ENCODE measurements at regions not wholly inside any gene's neighbourhood (a gene's known extent, or its start where the extent isn't known, plus 50 kb on each side); places are given as distances from the start of the nearest gene placed in this dataset.

DNA sequence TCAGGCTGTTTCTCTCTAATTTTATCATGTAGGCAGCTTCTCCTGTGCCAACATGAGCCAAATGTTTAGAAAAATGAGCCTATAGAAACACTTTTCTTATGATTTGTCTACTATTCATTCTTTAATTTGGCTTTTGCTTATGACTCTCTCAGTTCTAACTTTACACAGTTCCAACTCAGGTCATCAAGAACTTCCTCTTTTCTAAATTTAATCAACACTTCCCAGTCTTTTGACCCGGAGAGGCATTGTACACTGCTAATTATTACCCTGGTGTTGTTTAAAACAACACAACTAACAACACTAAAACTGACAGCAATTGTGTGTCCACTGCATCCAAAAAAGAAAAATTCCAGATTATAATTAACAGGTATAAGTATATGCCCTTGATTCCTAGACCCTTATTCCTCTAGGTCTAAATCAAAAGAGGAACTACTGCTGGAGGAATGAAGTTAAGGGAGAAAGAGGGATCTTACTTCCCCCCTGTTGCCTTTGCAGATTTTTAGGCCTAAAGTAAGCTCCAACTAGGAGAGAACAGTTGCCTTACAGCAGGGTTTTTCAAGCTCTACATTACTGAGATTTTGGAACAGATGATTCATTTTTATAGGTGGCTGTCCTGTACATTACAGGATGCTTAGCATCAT lies 332.2 kb upstream of the GOLIM4 start:
- POLR2A ChIA-PET, result interaction anchor here (0.7 kb wide), 1 partner anchor 473 kb away, joined by 3 read pairs; no protein-coding TSS in a partner anchor
- CTCF ChIA-PET, result no interaction called here

More for the DNA sequence above, 332.2 kb upstream of the GOLIM4 start:
- ATAC-seq (no peak), DNase-seq (ENCODE audit: low spot score) (no peak)
- Mint-ChIP-seq H3K27me3 (ENCODE audit: low read depth) (no peaks in the 10 kb centered on the region), H3K4me1 (peaks cover 3% of the 10 kb centered on the region), H3K9me3 (0 out of 2 replicates have a peak, but pooled peaks cover 4% of the 10 kb centered on the region), H3K36me3 (no peaks in the 10 kb centered on the region), H3K27ac (no peak overlapping the region), H3K4me3 (no peak overlapping the region)
- no peak for TF ChIP-seq ZNF317 (CRISPR knock-in tag; IDR thresholded peaks at IDR 0.05; ENCODE audit: borderline replicate concordance, low read depth)
- TF ChIP-seq SOX15 (CRISPR knock-in tag; IDR thresholded peaks at IDR 0.05), result no peak
- TF ChIP-seq ZNF396 (CRISPR knock-in tag; IDR thresholded peaks at IDR 0.05; ENCODE audit: borderline replicate concordance), result no peak
- TF ChIP-seq, protein P1, sequence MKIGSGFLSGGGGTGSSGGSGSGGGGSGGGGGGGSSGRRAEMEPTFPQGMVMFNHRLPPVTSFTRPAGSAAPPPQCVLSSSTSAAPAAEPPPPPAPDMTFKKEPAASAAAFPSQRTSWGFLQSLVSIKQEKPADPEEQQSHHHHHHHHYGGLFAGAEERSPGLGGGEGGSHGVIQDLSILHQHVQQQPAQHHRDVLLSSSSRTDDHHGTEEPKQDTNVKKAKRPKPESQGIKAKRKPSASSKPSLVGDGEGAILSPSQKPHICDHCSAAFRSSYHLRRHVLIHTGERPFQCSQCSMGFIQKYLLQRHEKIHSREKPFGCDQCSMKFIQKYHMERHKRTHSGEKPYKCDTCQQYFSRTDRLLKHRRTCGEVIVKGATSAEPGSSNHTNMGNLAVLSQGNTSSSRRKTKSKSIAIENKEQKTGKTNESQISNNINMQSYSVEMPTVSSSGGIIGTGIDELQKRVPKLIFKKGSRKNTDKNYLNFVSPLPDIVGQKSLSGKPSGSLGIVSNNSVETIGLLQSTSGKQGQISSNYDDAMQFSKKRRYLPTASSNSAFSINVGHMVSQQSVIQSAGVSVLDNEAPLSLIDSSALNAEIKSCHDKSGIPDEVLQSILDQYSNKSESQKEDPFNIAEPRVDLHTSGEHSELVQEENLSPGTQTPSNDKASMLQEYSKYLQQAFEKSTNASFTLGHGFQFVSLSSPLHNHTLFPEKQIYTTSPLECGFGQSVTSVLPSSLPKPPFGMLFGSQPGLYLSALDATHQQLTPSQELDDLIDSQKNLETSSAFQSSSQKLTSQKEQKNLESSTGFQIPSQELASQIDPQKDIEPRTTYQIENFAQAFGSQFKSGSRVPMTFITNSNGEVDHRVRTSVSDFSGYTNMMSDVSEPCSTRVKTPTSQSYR (CRISPR knock-in tag; IDR thresholded peaks at IDR 0.05), result no peak
- no peak for TF ChIP-seq FOXP4 (CRISPR knock-in tag; IDR thresholded peaks at IDR 0.05)
- TF ChIP-seq IRF2 (CRISPR knock-in tag; IDR thresholded peaks at IDR 0.05; ENCODE audit: borderline replicate concordance, low read depth), result no peak
- TF ChIP-seq, protein P2, sequence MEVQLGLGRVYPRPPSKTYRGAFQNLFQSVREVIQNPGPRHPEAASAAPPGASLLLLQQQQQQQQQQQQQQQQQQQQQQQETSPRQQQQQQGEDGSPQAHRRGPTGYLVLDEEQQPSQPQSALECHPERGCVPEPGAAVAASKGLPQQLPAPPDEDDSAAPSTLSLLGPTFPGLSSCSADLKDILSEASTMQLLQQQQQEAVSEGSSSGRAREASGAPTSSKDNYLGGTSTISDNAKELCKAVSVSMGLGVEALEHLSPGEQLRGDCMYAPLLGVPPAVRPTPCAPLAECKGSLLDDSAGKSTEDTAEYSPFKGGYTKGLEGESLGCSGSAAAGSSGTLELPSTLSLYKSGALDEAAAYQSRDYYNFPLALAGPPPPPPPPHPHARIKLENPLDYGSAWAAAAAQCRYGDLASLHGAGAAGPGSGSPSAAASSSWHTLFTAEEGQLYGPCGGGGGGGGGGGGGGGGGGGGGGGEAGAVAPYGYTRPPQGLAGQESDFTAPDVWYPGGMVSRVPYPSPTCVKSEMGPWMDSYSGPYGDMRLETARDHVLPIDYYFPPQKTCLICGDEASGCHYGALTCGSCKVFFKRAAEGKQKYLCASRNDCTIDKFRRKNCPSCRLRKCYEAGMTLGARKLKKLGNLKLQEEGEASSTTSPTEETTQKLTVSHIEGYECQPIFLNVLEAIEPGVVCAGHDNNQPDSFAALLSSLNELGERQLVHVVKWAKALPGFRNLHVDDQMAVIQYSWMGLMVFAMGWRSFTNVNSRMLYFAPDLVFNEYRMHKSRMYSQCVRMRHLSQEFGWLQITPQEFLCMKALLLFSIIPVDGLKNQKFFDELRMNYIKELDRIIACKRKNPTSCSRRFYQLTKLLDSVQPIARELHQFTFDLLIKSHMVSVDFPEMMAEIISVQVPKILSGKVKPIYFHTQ (CRISPR knock-in tag; IDR thresholded peaks at IDR 0.05), result no peak
- no peak for TF ChIP-seq ZNF138 (CRISPR knock-in tag; conservative IDR thresholded peaks at IDR 0.05)
- no peak for TF ChIP-seq ZNF121 (CRISPR knock-in tag; IDR thresholded peaks at IDR 0.05)
- no peak for TF ChIP-seq TP53 (CRISPR knock-in tag; IDR thresholded peaks at IDR 0.05)
- no peak for TF ChIP-seq OVOL2 (CRISPR knock-in tag; IDR thresholded peaks at IDR 0.05; ENCODE audit: borderline replicate concordance)
- no peak for TF ChIP-seq SP1 (CRISPR knock-in tag; conservative IDR thresholded peaks at IDR 0.05)
- TF ChIP-seq GTF2I (CRISPR knock-in tag; conservative IDR thresholded peaks at IDR 0.05), result no peak
- no peak for TF ChIP-seq TEAD1 (CRISPR knock-in tag; IDR thresholded peaks at IDR 0.05)
- TF ChIP-seq ZMAT4 (CRISPR knock-in tag; IDR thresholded peaks at IDR 0.05), result no peak
- no peak for TF ChIP-seq HMGA2 (CRISPR knock-in tag; IDR thresholded peaks at IDR 0.05)
- TF ChIP-seq JAZF1 (CRISPR knock-in tag; IDR thresholded peaks at IDR 0.05), result no peak
- no peak for TF ChIP-seq ATF6 (CRISPR knock-in tag; IDR thresholded peaks at IDR 0.05)
- TF ChIP-seq, protein P3, sequence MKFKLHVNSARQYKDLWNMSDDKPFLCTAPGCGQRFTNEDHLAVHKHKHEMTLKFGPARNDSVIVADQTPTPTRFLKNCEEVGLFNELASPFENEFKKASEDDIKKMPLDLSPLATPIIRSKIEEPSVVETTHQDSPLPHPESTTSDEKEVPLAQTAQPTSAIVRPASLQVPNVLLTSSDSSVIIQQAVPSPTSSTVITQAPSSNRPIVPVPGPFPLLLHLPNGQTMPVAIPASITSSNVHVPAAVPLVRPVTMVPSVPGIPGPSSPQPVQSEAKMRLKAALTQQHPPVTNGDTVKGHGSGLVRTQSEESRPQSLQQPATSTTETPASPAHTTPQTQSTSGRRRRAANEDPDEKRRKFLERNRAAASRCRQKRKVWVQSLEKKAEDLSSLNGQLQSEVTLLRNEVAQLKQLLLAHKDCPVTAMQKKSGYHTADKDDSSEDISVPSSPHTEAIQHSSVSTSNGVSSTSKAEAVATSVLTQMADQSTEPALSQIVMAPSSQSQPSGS (CRISPR knock-in tag; IDR thresholded peaks at IDR 0.05; ENCODE audit: borderline replicate concordance, low read depth), result no peak
